HG03342 (cell line): ENCODE measurements at regions not wholly inside any gene's neighbourhood (a gene's known extent, or its start where the extent isn't known, plus 50 kb on each side); places are given as distances from the start of the nearest gene placed in this dataset.
"Not testable (repeated sequence)": the region's sequence is repeated elsewhere in the genome, so short reads cannot be mapped to it uniquely, and the experiment has no call there.

ENCODE experiments used
- ATAC-seq: cut with Tn5 transposase; IDR thresholded peaks from one replicate; pipeline ENCODE4 v1.9.1; 2021; ENCODE audit warnings: mild to moderate bottlenecking, moderate library complexity; ENCODE audit not compliant: unreplicated experiment

DNA sequence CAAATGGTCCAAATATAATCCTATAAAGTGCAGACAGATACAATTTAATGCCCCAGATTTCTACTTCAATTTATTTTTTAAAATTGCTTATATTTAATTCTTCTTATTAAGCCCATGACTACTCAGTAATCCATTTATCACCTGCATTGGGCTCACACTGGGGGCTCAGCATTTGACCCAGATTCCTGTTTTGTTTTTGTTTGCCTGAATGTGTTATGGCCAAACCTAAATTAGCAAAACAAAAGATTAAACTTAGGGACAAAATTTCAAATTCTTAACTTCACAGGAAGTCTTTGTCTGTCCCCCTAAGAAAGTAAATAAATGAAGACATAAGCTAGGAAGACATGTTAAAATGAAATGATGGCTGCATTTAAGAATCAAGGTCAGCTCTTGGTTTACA, 322.3 kb downstream of the RMST start:
- no peak for ATAC-seq

GRCh38 chr12:97790281-97790680, 327.7 kb downstream of the RMST start:
- ATAC-seq, result no peak

GRCh38 chr12:97797473-97797872, 334.9 kb downstream of the RMST start:
- ATAC-seq, result no peak

GRCh38 chr12:97800561-97800960, 338.0 kb downstream of the RMST start:
- no peak for ATAC-seq

GRCh38 chr12:97801471-97802059, 339.0 kb downstream of the RMST start:
- ATAC-seq, result no peak

- no peak for ATAC-seq
These were observed 342.5 kb downstream of the RMST start for GRCh38 chr12:97805146-97805545.

DNA sequence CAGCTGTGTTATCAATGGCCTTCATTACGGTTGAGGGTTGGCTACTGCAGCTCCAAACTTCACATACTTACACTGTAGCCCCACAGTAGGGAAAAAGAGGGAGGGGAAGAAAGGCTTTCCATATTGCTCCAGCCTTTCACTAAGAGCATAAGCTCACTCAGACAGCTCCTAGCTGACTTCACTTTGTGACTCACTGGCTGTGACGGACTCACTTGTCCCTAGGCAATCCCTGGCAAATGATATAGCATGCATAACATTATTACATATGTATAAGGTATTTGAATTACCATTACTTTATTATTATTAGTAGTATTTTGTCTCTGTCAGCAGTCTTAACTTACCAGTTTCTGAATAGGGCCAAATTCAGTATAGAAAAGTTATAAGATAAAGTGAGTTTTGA, 350.7 kb downstream of the RMST start:
- no peak for ATAC-seq

DNA sequence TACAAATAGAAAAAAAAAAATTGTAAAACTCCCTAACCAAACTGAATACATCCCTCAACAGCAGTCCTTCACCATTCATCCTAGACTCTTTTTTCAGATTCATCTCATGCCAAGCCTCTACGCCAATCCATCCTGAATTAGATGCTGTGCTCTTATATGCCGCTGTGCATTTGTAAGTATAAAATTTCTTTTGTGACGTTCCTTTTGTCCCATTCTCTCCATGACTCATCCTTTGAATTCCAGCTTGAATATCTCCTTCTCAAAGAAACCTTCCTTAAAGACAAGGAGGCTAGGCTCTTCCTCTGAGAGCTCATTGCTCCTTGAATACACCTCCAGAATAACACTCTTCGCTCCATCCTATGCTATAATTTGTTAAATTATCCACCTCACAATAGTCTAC, 359.2 kb downstream of the RMST start:
- ATAC-seq, result no peak

DNA sequence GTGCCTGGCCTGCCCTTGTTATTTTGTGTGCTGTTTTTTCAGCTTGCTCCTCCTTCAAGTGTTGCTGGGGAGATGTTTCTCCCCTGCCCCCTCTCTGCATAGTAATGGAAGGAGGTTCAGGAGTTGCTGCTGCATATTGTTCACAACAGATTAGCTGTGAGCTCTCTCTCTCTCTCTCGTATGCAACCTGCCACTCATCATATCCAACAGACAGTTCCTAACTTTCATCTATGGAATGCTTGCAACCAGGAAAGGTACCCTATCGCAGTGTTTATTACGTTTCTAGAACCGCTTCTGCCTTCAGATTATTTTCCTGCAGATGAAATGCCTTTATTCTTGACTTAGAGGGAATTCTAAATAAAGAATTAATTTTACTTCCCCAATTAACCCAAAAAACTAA, 372.9 kb downstream of the RMST start:
- ATAC-seq, result no peak

- ATAC-seq, result no peak
These were observed 374.8 kb downstream of the RMST start for GRCh38 chr12:97837401-97837800.

- no peak for ATAC-seq
These were observed 385.4 kb downstream of the RMST start for GRCh38 chr12:97848051-97848450.

DNA sequence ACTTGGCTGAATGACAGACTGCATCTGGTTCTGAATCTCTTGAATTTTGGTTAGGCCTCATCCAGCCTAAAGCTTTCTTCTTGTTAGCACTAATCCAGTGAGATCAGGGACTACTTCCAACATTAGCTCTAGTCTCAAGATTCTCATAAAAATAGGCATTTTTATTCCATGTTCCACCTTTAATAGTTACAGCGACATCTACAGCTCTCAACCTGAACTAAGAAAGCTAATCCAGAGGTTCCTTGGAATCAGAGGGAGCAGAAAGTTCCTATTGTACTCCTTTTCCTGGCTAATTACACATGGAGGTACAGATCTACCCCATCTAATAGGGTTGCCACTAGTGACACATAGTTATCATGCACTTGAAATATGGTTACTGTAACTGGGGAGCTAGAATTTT, 391.9 kb downstream of the RMST start:
- no peak for ATAC-seq

- ATAC-seq, result no peak
These were observed 399.5 kb downstream of the RMST start for GRCh38 chr12:97862072-97862471.

DNA sequence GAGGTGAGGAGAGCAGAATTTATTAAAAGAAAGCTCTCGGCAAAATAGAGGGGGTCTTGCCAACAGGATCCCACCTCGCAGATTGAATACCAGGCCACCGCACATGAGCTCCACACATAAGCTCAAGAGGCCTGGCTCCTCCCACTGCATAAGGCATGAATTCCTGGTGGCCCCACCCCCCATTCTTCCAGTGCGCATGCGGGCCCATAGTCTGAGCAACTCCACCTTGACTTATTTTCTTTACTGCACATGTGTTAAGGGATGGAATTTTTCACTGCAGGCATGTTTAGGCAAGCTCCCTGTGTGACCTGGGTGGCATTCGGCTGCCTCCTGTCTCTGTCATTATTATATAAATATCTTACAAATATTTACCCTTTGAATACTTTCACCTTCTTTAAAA, 412.5 kb downstream of the RMST start:
- no peak for ATAC-seq

GRCh38 chr12:97876780-97877179, 414.2 kb downstream of the RMST start:
- ATAC-seq, result no peak

GRCh38 chr12:97877404-97877803, 414.8 kb downstream of the RMST start:
- no peak for ATAC-seq

GRCh38 chr12:97886511-97887176, 424.0 kb downstream of the RMST start:
- no peak for ATAC-seq

- ATAC-seq, result not testable (repeated sequence)
These were observed 435.3 kb downstream of the RMST start for GRCh38 chr12:97897881-97898280.

- no peak for ATAC-seq
These were observed 436.9 kb downstream of the RMST start for GRCh38 chr12:97899529-97899928.

DNA sequence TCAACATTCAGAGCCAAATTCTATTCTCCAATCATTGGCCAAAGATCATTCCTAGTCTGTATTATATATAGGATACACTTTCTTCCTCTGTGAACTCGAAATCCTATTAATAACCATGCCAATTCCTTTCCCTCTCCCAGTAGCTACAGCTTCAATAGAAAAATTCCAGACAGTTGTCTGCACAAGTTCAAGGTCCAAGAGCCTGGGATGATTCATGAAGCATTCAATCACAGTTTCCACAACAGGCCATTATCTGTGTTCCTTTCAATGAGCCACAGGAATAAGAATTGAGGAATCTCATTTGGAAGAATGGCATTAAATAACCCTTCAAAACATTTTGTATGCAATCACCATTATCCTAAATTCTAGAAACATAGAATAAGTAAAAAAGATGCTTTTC, 437.4 kb downstream of the RMST start:
- no peak for ATAC-seq

DNA sequence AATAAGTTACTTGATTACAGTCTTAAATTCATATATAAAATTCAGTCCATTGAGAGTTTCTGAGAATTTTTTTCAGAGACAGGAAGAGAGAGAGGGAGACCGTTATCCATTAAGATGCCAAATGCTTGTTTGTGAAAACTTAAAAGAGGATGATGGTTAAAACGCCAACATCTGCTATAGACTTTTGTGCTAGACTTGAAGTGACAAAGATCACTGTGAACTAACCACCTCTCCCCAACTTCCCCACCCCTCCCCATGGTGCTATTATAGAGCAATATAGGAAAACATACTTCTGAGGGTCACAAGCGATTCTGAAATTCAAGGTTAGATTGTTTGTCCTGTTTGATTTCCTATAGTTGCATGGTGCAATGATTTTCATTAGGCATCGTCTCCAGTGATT, 440.8 kb downstream of the RMST start:
- ATAC-seq, result no peak

GRCh38 chr12:97907504-97907903, 444.9 kb downstream of the RMST start:
- ATAC-seq, result no peak

GRCh38 chr12:97910559-97910958, 448.0 kb downstream of the RMST start:
- no peak for ATAC-seq
